ENCODE measurements at regions not wholly inside any gene's neighbourhood (a gene's known extent, or its start where the extent isn't known, plus 50 kb on each side); places are given as distances from the start of the nearest gene placed in this dataset.

- CTCF ChIA-PET = interaction anchor here (2.4 kb wide), 1 partner anchor 9 kb away, joined by 11 read pairs; no protein-coding TSS in a partner anchor
- Mint-ChIP-seq H3K4me3 (no peak overlapping the region), H3K27ac (no peak overlapping the region), H3K4me1 (no peaks in the 10 kb centered on the region), H3K36me3 (peaks cover 54% of the 10 kb centered on the region), H3K27me3 (ENCODE audit: low read depth) (peaks cover 15% of the 10 kb centered on the region), H3K9me3 (peaks cover 84% of the 10 kb centered on the region)
- no peak for ATAC-seq
- DNase-seq (ENCODE audit: low spot score) = no peak
- POLR2A ChIA-PET = no interaction called here
- TF ChIP-seq NFE2L1 (CRISPR knock-in tag; IDR thresholded peaks at IDR 0.05) = no peak
- TF ChIP-seq E2F4 (CRISPR knock-in tag; IDR thresholded peaks at IDR 0.05; ENCODE audit: borderline replicate concordance, low read depth) = no peak
- TF ChIP-seq ZMAT4 (CRISPR knock-in tag; IDR thresholded peaks at IDR 0.05) = no peak
- no peak for TF ChIP-seq ARID4B (CRISPR knock-in tag; IDR thresholded peaks at IDR 0.05; ENCODE audit: borderline replicate concordance)
- no peak for TF ChIP-seq ERG (CRISPR knock-in tag; IDR thresholded peaks at IDR 0.05)
- TF ChIP-seq ZNF671 (CRISPR knock-in tag; IDR thresholded peaks at IDR 0.05) = no peak
- TF ChIP-seq STAT6 (CRISPR knock-in tag; conservative IDR thresholded peaks at IDR 0.05; ENCODE audit: low read depth) = no peak
- TF ChIP-seq ZNF219 (CRISPR knock-in tag; IDR thresholded peaks at IDR 0.05; ENCODE audit: borderline replicate concordance) = no peak
- no peak for TF ChIP-seq ZNF263 (CRISPR knock-in tag; IDR thresholded peaks at IDR 0.05; ENCODE audit: low read depth)
- TF ChIP-seq ATF6 (CRISPR knock-in tag; IDR thresholded peaks at IDR 0.05) = no peak
- no peak for TF ChIP-seq PRDM15 (CRISPR knock-in tag; IDR thresholded peaks at IDR 0.05)
Measured at GRCh38 chr11:36738292-36738861, 140.3 kb upstream of the RAG2 start.

Measured in WTC11 (cell line).